Keratinocyte (primary cell): ENCODE measurements at regions not wholly inside any gene's neighbourhood (a gene's known extent, or its start where the extent isn't known, plus 50 kb on each side); places are given as distances from the start of the nearest gene placed in this dataset.

ENCODE experiments used
- EZH2 ChIP-seq: IDR thresholded peaks from one replicate; pipeline ENCODE4 v1.6.1; 2012; ENCODE audit warnings: inconsistent platforms, mild to moderate bottlenecking, low read length, moderate library complexity
- TF ChIP-seq, protein P1 (sequence below), 3 experiments: IDR thresholded peaks in 1 of 3; conservative IDR thresholded peaks in 1 of 3; optimal IDR thresholded peaks in 1 of 3; 2 replicates in 2 of 3; 3 replicates in 1 of 3; pipeline versions ENCODE3 to v1.5.1; 2011; ENCODE audit warnings: low read length in 3 of 3, mild to moderate bottlenecking in 3 of 3, moderate library complexity in 2 of 3, control low read depth in 1 of 3, inconsistent platforms in 1 of 3; ENCODE audit not compliant: insufficient read depth in 2 of 3; ENCODE audit errors: extremely low read depth in 1 of 3

DNA sequence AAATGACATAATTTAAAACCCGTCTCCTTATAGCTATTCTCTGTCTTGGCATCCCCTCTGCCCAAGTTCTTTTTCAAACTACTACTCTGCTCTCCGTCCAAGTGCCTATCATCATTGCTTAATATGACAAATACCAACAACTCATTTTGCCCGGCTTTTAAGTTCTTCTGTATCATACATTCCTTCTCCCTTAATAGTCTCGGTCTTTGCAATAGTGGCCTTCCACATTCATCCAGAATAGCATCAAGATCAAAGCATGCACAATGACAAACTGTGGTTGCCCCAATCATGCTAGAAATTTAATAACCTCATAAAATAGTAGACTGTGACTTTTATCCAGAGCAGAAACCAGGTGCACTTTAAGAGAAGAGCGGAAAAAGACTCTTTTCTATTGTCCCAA, 198.9 kb downstream of the ETV1 start:
- TF ChIP-seq, protein P1, sequence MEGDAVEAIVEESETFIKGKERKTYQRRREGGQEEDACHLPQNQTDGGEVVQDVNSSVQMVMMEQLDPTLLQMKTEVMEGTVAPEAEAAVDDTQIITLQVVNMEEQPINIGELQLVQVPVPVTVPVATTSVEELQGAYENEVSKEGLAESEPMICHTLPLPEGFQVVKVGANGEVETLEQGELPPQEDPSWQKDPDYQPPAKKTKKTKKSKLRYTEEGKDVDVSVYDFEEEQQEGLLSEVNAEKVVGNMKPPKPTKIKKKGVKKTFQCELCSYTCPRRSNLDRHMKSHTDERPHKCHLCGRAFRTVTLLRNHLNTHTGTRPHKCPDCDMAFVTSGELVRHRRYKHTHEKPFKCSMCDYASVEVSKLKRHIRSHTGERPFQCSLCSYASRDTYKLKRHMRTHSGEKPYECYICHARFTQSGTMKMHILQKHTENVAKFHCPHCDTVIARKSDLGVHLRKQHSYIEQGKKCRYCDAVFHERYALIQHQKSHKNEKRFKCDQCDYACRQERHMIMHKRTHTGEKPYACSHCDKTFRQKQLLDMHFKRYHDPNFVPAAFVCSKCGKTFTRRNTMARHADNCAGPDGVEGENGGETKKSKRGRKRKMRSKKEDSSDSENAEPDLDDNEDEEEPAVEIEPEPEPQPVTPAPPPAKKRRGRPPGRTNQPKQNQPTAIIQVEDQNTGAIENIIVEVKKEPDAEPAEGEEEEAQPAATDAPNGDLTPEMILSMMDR (optimal IDR thresholded peaks at IDR 0.05 in 1 of 3, IDR thresholded peaks at IDR 0.05 in 1 of 3, conservative IDR thresholded peaks at IDR 0.05 in 1 of 3; ENCODE audit: extremely low read depth in 1 of 3, insufficient read depth in 2 of 3, low read length in 3 of 3), result no peak
- TF ChIP-seq EZH2, result no peak
